ENCODE measurements at regions not wholly inside any gene's neighbourhood (a gene's known extent, or its start where the extent isn't known, plus 50 kb on each side); places are given as distances from the start of the nearest gene placed in this dataset.

GRCh38 chr5:107324809-107325208 lies 345.9 kb downstream of the EFNA5 start:
- no peak for TF ChIP-seq CTCF (IDR thresholded peaks at IDR 0.05; ENCODE audit: low read length)
- no peak for TF ChIP-seq EZH2 (IDR thresholded peaks at IDR 0.05; ENCODE audit: borderline replicate concordance, low read length)
